ENCODE measurements at regions not wholly inside any gene's neighbourhood (a gene's known extent, or its start where the extent isn't known, plus 50 kb on each side); places are given as distances from the start of the nearest gene placed in this dataset.
"Not testable (repeated sequence)": the region's sequence is repeated elsewhere in the genome, so short reads cannot be mapped to it uniquely, and the experiment has no call there.

GRCh38 chr3:18126772-18127171 lies 298.4 kb downstream of the SATB1 start:
- DNase-seq (ENCODE audit: low read depth in 2 of 2): no peak

GRCh38 chr3:18124501-18124900 lies 300.6 kb downstream of the SATB1 start:
- DNase-seq (ENCODE audit: low read depth in 2 of 2): no peak

GRCh38 chr3:18122264-18122663 lies 302.9 kb downstream of the SATB1 start:
- DNase-seq (ENCODE audit: low read depth in 2 of 2): no peak

GRCh38 chr3:18121020-18121419 lies 304.1 kb downstream of the SATB1 start:
- DNase-seq (ENCODE audit: low read depth in 2 of 2): no peak

GRCh38 chr3:18119866-18120265 lies 305.3 kb downstream of the SATB1 start:
- no peak for DNase-seq (ENCODE audit: low read depth in 2 of 2)

GRCh38 chr3:18114894-18115293 lies 310.2 kb downstream of the SATB1 start:
- no peak for DNase-seq (ENCODE audit: low read depth in 2 of 2)

GRCh38 chr3:18113417-18113816 lies 311.7 kb downstream of the SATB1 start:
- no peak for DNase-seq (ENCODE audit: low read depth in 2 of 2)

GRCh38 chr3:18112674-18113375 lies 312.3 kb downstream of the SATB1 start:
- no peak for DNase-seq (ENCODE audit: low read depth in 2 of 2)

- no peak for DNase-seq (ENCODE audit: low read depth in 2 of 2)
Observed at GRCh38 chr3:18111796-18112232, 313.3 kb downstream of the SATB1 start.

GRCh38 chr3:18103591-18103990 lies 321.5 kb downstream of the SATB1 start:
- no peak for DNase-seq (ENCODE audit: low read depth in 2 of 2)

GRCh38 chr3:18100121-18100520 lies 325.0 kb downstream of the SATB1 start:
- no peak for DNase-seq (ENCODE audit: low read depth in 2 of 2)

- no peak for DNase-seq (ENCODE audit: low read depth in 2 of 2)
Observed at GRCh38 chr3:18099611-18100010, 325.5 kb downstream of the SATB1 start.

- peak; percentile 9 to 47 for DNase-seq (ENCODE audit: low read depth in 2 of 2)
Observed at GRCh38 chr3:18098960-18099587, 326.1 kb downstream of the SATB1 start.

- no peak for DNase-seq (ENCODE audit: low read depth in 2 of 2)
Observed at GRCh38 chr3:18097989-18098388, 327.1 kb downstream of the SATB1 start.

GRCh38 chr3:18097473-18097872 lies 327.7 kb downstream of the SATB1 start:
- no peak for DNase-seq (ENCODE audit: low read depth in 2 of 2)

GRCh38 chr3:18092726-18093125 lies 332.4 kb downstream of the SATB1 start:
- no peak for DNase-seq (ENCODE audit: low read depth in 2 of 2)

- DNase-seq (ENCODE audit: low read depth in 2 of 2): no peak
Observed at GRCh38 chr3:18090377-18090776, 334.8 kb downstream of the SATB1 start.

- DNase-seq (ENCODE audit: low read depth in 2 of 2): no peak
Observed at GRCh38 chr3:18087988-18088387, 337.2 kb downstream of the SATB1 start.

- no peak for DNase-seq (ENCODE audit: low read depth in 2 of 2)
Observed at GRCh38 chr3:18086760-18087159, 338.4 kb downstream of the SATB1 start.

GRCh38 chr3:18086078-18086477 lies 339.1 kb downstream of the SATB1 start:
- DNase-seq (ENCODE audit: low read depth in 2 of 2): no peak

GRCh38 chr3:18085429-18085828 lies 339.7 kb downstream of the SATB1 start:
- no peak for DNase-seq (ENCODE audit: low read depth in 2 of 2)

- not testable (repeated sequence) for DNase-seq (ENCODE audit: low read depth in 2 of 2)
Observed at GRCh38 chr3:18083273-18083590, 340.8 kb upstream of the TBC1D5 start.

- no peak for DNase-seq (ENCODE audit: low read depth in 2 of 2)
Observed at GRCh38 chr3:18082551-18083272, 340.3 kb upstream of the TBC1D5 start.
